ENCODE measurements at regions not wholly inside any gene's neighbourhood (a gene's known extent, or its start where the extent isn't known, plus 50 kb on each side); places are given as distances from the start of the nearest gene placed in this dataset.

- POLR2A ChIA-PET: no interaction called here
- Histone ChIP-seq H3K27me3 (replicated peaks in 2 of 5; ENCODE audit: control insufficient read depth in 4 of 5, insufficient read depth in 5 of 5, low read length in 4 of 5) (no peaks in the 10 kb centered on the region), H3K27ac (ENCODE audit: insufficient read depth in 1 of 2, low read depth in 1 of 2, low read length in 2 of 2, poor library complexity in 1 of 2, severe bottlenecking in 2 of 2) (no peak overlapping the region), H3K4me1 (ENCODE audit: control extremely low read depth in 1 of 4, control insufficient read depth in 4 of 4, insufficient read depth in 4 of 4, low read length in 3 of 4) (no peaks in the 10 kb centered on the region), H3K9me3 (ENCODE audit: control extremely low read depth in 1 of 5, control insufficient read depth in 4 of 5, insufficient read depth in 2 of 5, low read depth in 1 of 5, low read length in 4 of 5) (no peaks in the 10 kb centered on the region), H3K36me3 (ENCODE audit: control insufficient read depth in 4 of 4, insufficient read depth in 4 of 4, low read length in 3 of 4) (no peaks in the 10 kb centered on the region), H3K4me3 (ENCODE audit: control insufficient read depth in 1 of 7, extremely low read depth in 1 of 7, insufficient read depth in 4 of 7, low read depth in 2 of 7, low read length in 6 of 7) (no peak overlapping the region)
- WGBS (ENCODE audit: insufficient coverage): no CpG with 5 or more reads among the region's 2 CpGs
- CTCF ChIA-PET: no interaction called here
- DNase-seq: no peak
These were observed 982.3 kb upstream of the DDX18 start for GRCh38 chr2:116832148-116832547.

GRCh38 chr2:116833052-116833451 lies 981.4 kb upstream of the DDX18 start:
- ChIA-PET CTCF (no interaction called here), POLR2A (no interaction called here)
- H3K36me3 ChIP-seq (ENCODE audit: control insufficient read depth in 4 of 4, insufficient read depth in 4 of 4, low read length in 3 of 4): no peaks in the 10 kb centered on the region
- H3K27me3 ChIP-seq (replicated peaks in 2 of 5; ENCODE audit: control insufficient read depth in 4 of 5, insufficient read depth in 5 of 5, low read length in 4 of 5): no peaks in the 10 kb centered on the region
- DNase-seq: no peak
- H3K4me3 ChIP-seq (ENCODE audit: control insufficient read depth in 1 of 7, extremely low read depth in 1 of 7, insufficient read depth in 4 of 7, low read depth in 2 of 7, low read length in 6 of 7): no peak overlapping the region
- no CpG with 5 or more reads among the region's 3 CpGs for WGBS (ENCODE audit: insufficient coverage)
- no peak overlapping the region for H3K27ac ChIP-seq (ENCODE audit: insufficient read depth in 1 of 2, low read depth in 1 of 2, low read length in 2 of 2, poor library complexity in 1 of 2, severe bottlenecking in 2 of 2)
- H3K4me1 ChIP-seq (ENCODE audit: control extremely low read depth in 1 of 4, control insufficient read depth in 4 of 4, insufficient read depth in 4 of 4, low read length in 3 of 4): no peaks in the 10 kb centered on the region
- H3K9me3 ChIP-seq (ENCODE audit: control extremely low read depth in 1 of 5, control insufficient read depth in 4 of 5, insufficient read depth in 2 of 5, low read depth in 1 of 5, low read length in 4 of 5): no peaks in the 10 kb centered on the region

- no peak overlapping the region for H3K4me3 ChIP-seq (ENCODE audit: control insufficient read depth in 1 of 7, extremely low read depth in 1 of 7, insufficient read depth in 4 of 7, low read depth in 2 of 7, low read length in 6 of 7)
- WGBS (ENCODE audit: insufficient coverage): 77% methylated on average over 3 of the region's 5 CpGs
These were observed 972.3 kb upstream of the DDX18 start for GRCh38 chr2:116842164-116842563.

GRCh38 chr2:116859708-116860107 lies 954.8 kb upstream of the DDX18 start:
- Histone ChIP-seq H3K4me1 (ENCODE audit: control extremely low read depth in 1 of 4, control insufficient read depth in 4 of 4, insufficient read depth in 4 of 4, low read length in 3 of 4) (no peaks in the 10 kb centered on the region), H3K27ac (ENCODE audit: insufficient read depth in 1 of 2, low read depth in 1 of 2, low read length in 2 of 2, poor library complexity in 1 of 2, severe bottlenecking in 2 of 2) (no peak overlapping the region), H3K9me3 (ENCODE audit: control extremely low read depth in 1 of 5, control insufficient read depth in 4 of 5, insufficient read depth in 2 of 5, low read depth in 1 of 5, low read length in 4 of 5) (peaks cover 0 to 3% (median 0%) of the 10 kb centered on the region in 5 experiments), H3K4me3 (ENCODE audit: control insufficient read depth in 1 of 7, extremely low read depth in 1 of 7, insufficient read depth in 4 of 7, low read depth in 2 of 7, low read length in 6 of 7) (no peak overlapping the region), H3K27me3 (replicated peaks in 2 of 5; ENCODE audit: control insufficient read depth in 4 of 5, insufficient read depth in 5 of 5, low read length in 4 of 5) (no peaks in the 10 kb centered on the region), H3K36me3 (ENCODE audit: control insufficient read depth in 4 of 4, insufficient read depth in 4 of 4, low read length in 3 of 4) (no peaks in the 10 kb centered on the region)
- ChIA-PET POLR2A (no interaction called here), CTCF (no interaction called here)
- no peak for DNase-seq
- WGBS (ENCODE audit: insufficient coverage): no CpG with 5 or more reads among the region's 4 CpGs

More at GRCh38 chr2:116842164-116842563, 972.3 kb upstream of the DDX18 start:
- Histone ChIP-seq H3K27me3 (replicated peaks in 2 of 5; ENCODE audit: control insufficient read depth in 4 of 5, insufficient read depth in 5 of 5, low read length in 4 of 5) (no peaks in the 10 kb centered on the region), H3K9me3 (ENCODE audit: control extremely low read depth in 1 of 5, control insufficient read depth in 4 of 5, insufficient read depth in 2 of 5, low read depth in 1 of 5, low read length in 4 of 5) (peaks cover 0 to 2% (median 0%) of the 10 kb centered on the region in 5 experiments), H3K4me1 (ENCODE audit: control extremely low read depth in 1 of 4, control insufficient read depth in 4 of 4, insufficient read depth in 4 of 4, low read length in 3 of 4) (no peaks in the 10 kb centered on the region), H3K27ac (ENCODE audit: insufficient read depth in 1 of 2, low read depth in 1 of 2, low read length in 2 of 2, poor library complexity in 1 of 2, severe bottlenecking in 2 of 2) (no peak overlapping the region), H3K36me3 (ENCODE audit: control insufficient read depth in 4 of 4, insufficient read depth in 4 of 4, low read length in 3 of 4) (no peaks in the 10 kb centered on the region)
- no peak for DNase-seq
- ChIA-PET CTCF (no interaction called here), POLR2A (no interaction called here)

GRCh38 chr2:116874021-116874420 lies 940.5 kb upstream of the DDX18 start:
- no peaks in the 10 kb centered on the region for H3K36me3 ChIP-seq (ENCODE audit: control insufficient read depth in 4 of 4, insufficient read depth in 4 of 4, low read length in 3 of 4)
- no peaks in the 10 kb centered on the region for H3K27me3 ChIP-seq (replicated peaks in 2 of 5; ENCODE audit: control insufficient read depth in 4 of 5, insufficient read depth in 5 of 5, low read length in 4 of 5)
- DNase-seq: no peak
- H3K4me1 ChIP-seq (ENCODE audit: control extremely low read depth in 1 of 4, control insufficient read depth in 4 of 4, insufficient read depth in 4 of 4, low read length in 3 of 4): no peaks in the 10 kb centered on the region
- no peak overlapping the region for H3K4me3 ChIP-seq (ENCODE audit: control insufficient read depth in 1 of 7, extremely low read depth in 1 of 7, insufficient read depth in 4 of 7, low read depth in 2 of 7, low read length in 6 of 7)
- WGBS (ENCODE audit: insufficient coverage): 88% methylated on average over 5 of the region's 5 CpGs
- no peak overlapping the region for H3K27ac ChIP-seq (ENCODE audit: insufficient read depth in 1 of 2, low read depth in 1 of 2, low read length in 2 of 2, poor library complexity in 1 of 2, severe bottlenecking in 2 of 2)
- CTCF ChIA-PET: no interaction called here
- peaks cover 0 to 2% (median 0%) of the 10 kb centered on the region in 5 experiments for H3K9me3 ChIP-seq (ENCODE audit: control extremely low read depth in 1 of 5, control insufficient read depth in 4 of 5, insufficient read depth in 2 of 5, low read depth in 1 of 5, low read length in 4 of 5)
- POLR2A ChIA-PET: no interaction called here

DNA sequence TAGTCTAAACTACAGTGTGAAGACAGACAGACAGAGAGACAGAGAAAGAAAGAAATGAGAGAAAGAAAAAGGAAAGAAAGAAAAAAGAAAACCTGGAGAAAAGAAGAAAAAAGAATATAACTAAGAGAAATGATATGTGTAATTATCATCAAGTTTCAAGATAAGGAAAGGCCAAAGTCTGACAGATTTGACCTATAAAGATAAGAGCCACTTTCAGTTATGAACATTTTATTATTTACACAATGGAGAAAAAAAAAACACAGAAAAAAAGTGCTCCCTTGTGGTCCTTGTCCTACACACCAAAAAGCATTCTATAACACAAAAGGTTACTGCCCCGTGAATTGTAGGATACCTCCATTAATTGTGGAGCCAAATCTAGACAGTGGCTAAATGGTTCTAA lies 937.2 kb upstream of the DDX18 start:
- POLR2A ChIA-PET: no interaction called here
- 100% methylated on average over 1 of the region's 1 CpG for WGBS (ENCODE audit: insufficient coverage)

DNA sequence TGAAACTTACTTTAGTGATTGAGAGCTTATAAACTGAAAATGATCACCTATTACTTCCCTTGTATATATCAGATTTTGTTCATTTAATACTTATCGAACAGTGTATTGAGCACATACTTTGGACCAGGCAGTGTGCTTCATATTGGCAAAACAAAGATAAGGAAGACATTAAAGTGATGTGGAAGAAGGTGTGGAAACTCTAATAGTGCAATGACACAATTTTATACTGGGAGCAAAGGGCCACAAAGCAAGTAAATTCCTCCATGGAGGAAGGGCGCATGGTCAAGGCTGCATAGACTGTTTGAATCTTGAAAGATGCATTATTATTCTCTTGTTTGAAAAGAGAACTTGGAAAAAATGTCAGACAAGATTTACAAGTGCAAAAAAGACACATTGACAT lies 936.5 kb upstream of the DDX18 start:
- DNase-seq: no peak
- ChIA-PET CTCF (no interaction called here), POLR2A (no interaction called here)
- Histone ChIP-seq H3K36me3 (ENCODE audit: control insufficient read depth in 4 of 4, insufficient read depth in 4 of 4, low read length in 3 of 4) (no peaks in the 10 kb centered on the region), H3K27me3 (replicated peaks in 2 of 5; ENCODE audit: control insufficient read depth in 4 of 5, insufficient read depth in 5 of 5, low read length in 4 of 5) (no peaks in the 10 kb centered on the region), H3K4me3 (ENCODE audit: control insufficient read depth in 1 of 7, extremely low read depth in 1 of 7, insufficient read depth in 4 of 7, low read depth in 2 of 7, low read length in 6 of 7) (no peak overlapping the region), H3K27ac (ENCODE audit: insufficient read depth in 1 of 2, low read depth in 1 of 2, low read length in 2 of 2, poor library complexity in 1 of 2, severe bottlenecking in 2 of 2) (no peak overlapping the region), H3K4me1 (ENCODE audit: control extremely low read depth in 1 of 4, control insufficient read depth in 4 of 4, insufficient read depth in 4 of 4, low read length in 3 of 4) (no peaks in the 10 kb centered on the region), H3K9me3 (ENCODE audit: control extremely low read depth in 1 of 5, control insufficient read depth in 4 of 5, insufficient read depth in 2 of 5, low read depth in 1 of 5, low read length in 4 of 5) (peaks cover 0 to 2% (median 0%) of the 10 kb centered on the region in 5 experiments)
- WGBS (ENCODE audit: insufficient coverage): 100% methylated on average over 1 of the region's 2 CpGs

More for the DNA sequence above, 937.2 kb upstream of the DDX18 start:
- no peak overlapping the region for H3K4me3 ChIP-seq (ENCODE audit: control insufficient read depth in 1 of 7, extremely low read depth in 1 of 7, insufficient read depth in 4 of 7, low read depth in 2 of 7, low read length in 6 of 7)
- H3K36me3 ChIP-seq (ENCODE audit: control insufficient read depth in 4 of 4, insufficient read depth in 4 of 4, low read length in 3 of 4): no peaks in the 10 kb centered on the region
- no peaks in the 10 kb centered on the region for H3K4me1 ChIP-seq (ENCODE audit: control extremely low read depth in 1 of 4, control insufficient read depth in 4 of 4, insufficient read depth in 4 of 4, low read length in 3 of 4)
- no peak overlapping the region for H3K27ac ChIP-seq (ENCODE audit: insufficient read depth in 1 of 2, low read depth in 1 of 2, low read length in 2 of 2, poor library complexity in 1 of 2, severe bottlenecking in 2 of 2)
- peaks cover 0 to 2% (median 0%) of the 10 kb centered on the region in 5 experiments for H3K9me3 ChIP-seq (ENCODE audit: control extremely low read depth in 1 of 5, control insufficient read depth in 4 of 5, insufficient read depth in 2 of 5, low read depth in 1 of 5, low read length in 4 of 5)
- no peaks in the 10 kb centered on the region for H3K27me3 ChIP-seq (replicated peaks in 2 of 5; ENCODE audit: control insufficient read depth in 4 of 5, insufficient read depth in 5 of 5, low read length in 4 of 5)
- no peak for DNase-seq
- CTCF ChIA-PET: no interaction called here
